ENCODE measurements at regions not wholly inside any gene's neighbourhood (a gene's known extent, or its start where the extent isn't known, plus 50 kb on each side); places are given as distances from the start of the nearest gene placed in this dataset.

DNA sequence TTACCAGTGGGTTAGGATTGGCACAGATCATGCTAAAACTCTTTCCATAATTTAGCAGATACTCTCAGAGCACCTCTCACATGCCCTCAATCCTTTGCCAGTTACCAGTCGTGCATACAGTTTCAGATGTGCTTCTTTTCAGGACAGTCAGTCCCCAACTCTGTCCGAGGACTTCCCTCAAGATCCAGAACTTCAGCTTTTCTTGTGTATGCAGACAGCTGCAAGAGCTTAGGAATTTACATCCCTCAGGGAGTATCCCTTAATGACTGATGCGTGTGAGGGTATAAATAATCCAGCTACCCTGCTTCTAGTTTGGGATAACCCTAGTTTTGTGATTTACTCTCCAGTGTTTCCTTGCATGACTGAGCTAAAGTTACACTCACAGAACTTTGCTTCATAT is 393.0 kb upstream of the PLXNA2 start:
- Histone ChIP-seq H3K27ac (ENCODE audit: low read depth, low read length) (no peak overlapping the region), H4K12ac (ENCODE audit: low read depth, low read length) (no peak overlapping the region), H3K4me1 (ENCODE audit: control insufficient read depth in 1 of 2, insufficient read depth in 2 of 2, low read length in 2 of 2) (no peaks in the 10 kb centered on the region), H3K23ac (ENCODE audit: low read length) (no peak overlapping the region), H3K4me3 (ENCODE audit: low read depth, low read length) (no peak overlapping the region), H3K4me2 (ENCODE audit: low read length) (no peak overlapping the region), H3K79me2 (ENCODE audit: control insufficient read depth, insufficient read depth, low read length, poor library complexity) (no peaks in the 10 kb centered on the region), H2BK5ac (ENCODE audit: low read depth, low read length, poor library complexity) (no peak overlapping the region), H4K91ac (ENCODE audit: low read depth, low read length) (no peak overlapping the region), H3K4ac (ENCODE audit: low read depth, low read length) (no peak overlapping the region), H3K9ac (ENCODE audit: low read length) (no peak overlapping the region), H3K14ac (ENCODE audit: low read length) (no peak overlapping the region), H3K79me1 (ENCODE audit: low read length) (no peaks in the 10 kb centered on the region), H2AFZ (ENCODE audit: insufficient read depth, low read length, poor library complexity) (no peak overlapping the region), H2AK5ac (ENCODE audit: low read length) (no peak overlapping the region), H3K36me3 (ENCODE audit: control insufficient read depth in 1 of 2, insufficient read depth in 2 of 2, low read length in 2 of 2) (no peaks in the 10 kb centered on the region), H2BK12ac (ENCODE audit: low read length) (no peak overlapping the region), H3K18ac (ENCODE audit: low read length) (no peak overlapping the region), H3K9me3 (ENCODE audit: insufficient read depth, low read depth, low read length) (no peaks in the 10 kb centered on the region), H2BK120ac (ENCODE audit: insufficient read depth, low read length, poor library complexity) (no peak overlapping the region), H3K27me3 (ENCODE audit: insufficient read depth, low read length) (no peaks in the 10 kb centered on the region), H4K8ac (ENCODE audit: low read depth, low read length) (no peak overlapping the region)
- WGBS (ENCODE audit: extremely low coverage, insufficient coverage, insufficient read length), result no CpG with 5 or more reads among the region's 3 CpGs
- no peak for DNase-seq

DNA sequence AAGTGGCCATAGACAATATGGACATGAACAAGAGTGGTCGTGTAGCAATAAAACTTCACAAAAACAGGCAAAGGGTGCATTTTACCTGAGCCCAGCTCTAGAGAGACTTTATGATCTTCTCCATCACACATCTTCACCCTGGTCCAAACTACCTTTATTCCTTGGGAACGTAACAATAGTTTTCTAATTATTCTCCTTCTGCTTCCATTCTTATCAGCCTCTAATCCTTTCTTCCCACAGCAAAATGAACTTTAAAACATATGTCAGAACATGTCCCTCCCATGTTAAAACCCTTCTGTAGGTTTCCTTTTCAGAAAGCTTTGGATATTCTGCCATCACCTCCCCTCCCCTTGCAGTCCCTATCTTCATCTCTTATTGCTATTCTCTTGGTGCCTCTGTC is 395.2 kb upstream of the PLXNA2 start:
- Histone ChIP-seq H4K12ac (ENCODE audit: low read depth, low read length) (no peak overlapping the region), H3K27me3 (ENCODE audit: insufficient read depth, low read length) (no peaks in the 10 kb centered on the region), H3K9ac (ENCODE audit: low read length) (no peak overlapping the region), H4K8ac (ENCODE audit: low read depth, low read length) (no peak overlapping the region), H2AFZ (ENCODE audit: insufficient read depth, low read length, poor library complexity) (no peak overlapping the region), H3K4me1 (ENCODE audit: control insufficient read depth in 1 of 2, insufficient read depth in 2 of 2, low read length in 2 of 2) (peaks cover 0 to 4% of the 10 kb centered on the region in 2 experiments), H3K36me3 (ENCODE audit: control insufficient read depth in 1 of 2, insufficient read depth in 2 of 2, low read length in 2 of 2) (no peaks in the 10 kb centered on the region), H3K79me1 (ENCODE audit: low read length) (no peaks in the 10 kb centered on the region), H3K27ac (ENCODE audit: low read depth, low read length) (no peak overlapping the region), H3K14ac (ENCODE audit: low read length) (no peak overlapping the region), H3K4me3 (ENCODE audit: low read depth, low read length) (no peak overlapping the region), H4K91ac (ENCODE audit: low read depth, low read length) (no peak overlapping the region), H3K18ac (ENCODE audit: low read length) (no peak overlapping the region), H2BK5ac (ENCODE audit: low read depth, low read length, poor library complexity) (no peak overlapping the region), H2BK120ac (ENCODE audit: insufficient read depth, low read length, poor library complexity) (no peak overlapping the region), H3K9me3 (ENCODE audit: insufficient read depth, low read depth, low read length) (no peaks in the 10 kb centered on the region), H3K23ac (ENCODE audit: low read length) (no peak overlapping the region), H2AK5ac (ENCODE audit: low read length) (no peak overlapping the region), H3K4ac (ENCODE audit: low read depth, low read length) (no peak overlapping the region), H3K4me2 (ENCODE audit: low read length) (no peak overlapping the region), H2BK12ac (ENCODE audit: low read length) (no peak overlapping the region), H3K79me2 (ENCODE audit: control insufficient read depth, insufficient read depth, low read length, poor library complexity) (no peaks in the 10 kb centered on the region)
- no CpG with 5 or more reads among the region's 2 CpGs for WGBS (ENCODE audit: extremely low coverage, insufficient coverage, insufficient read length)
- DNase-seq, result no peak

- Histone ChIP-seq H4K91ac (ENCODE audit: low read depth, low read length) (no peak overlapping the region), H4K12ac (ENCODE audit: low read depth, low read length) (no peak overlapping the region)
- no CpG with 5 or more reads among the region's 5 CpGs for WGBS (ENCODE audit: extremely low coverage, insufficient coverage, insufficient read length)
Observed at GRCh38 chr1:208640295-208640694, 396.1 kb upstream of the PLXNA2 start.

DNA sequence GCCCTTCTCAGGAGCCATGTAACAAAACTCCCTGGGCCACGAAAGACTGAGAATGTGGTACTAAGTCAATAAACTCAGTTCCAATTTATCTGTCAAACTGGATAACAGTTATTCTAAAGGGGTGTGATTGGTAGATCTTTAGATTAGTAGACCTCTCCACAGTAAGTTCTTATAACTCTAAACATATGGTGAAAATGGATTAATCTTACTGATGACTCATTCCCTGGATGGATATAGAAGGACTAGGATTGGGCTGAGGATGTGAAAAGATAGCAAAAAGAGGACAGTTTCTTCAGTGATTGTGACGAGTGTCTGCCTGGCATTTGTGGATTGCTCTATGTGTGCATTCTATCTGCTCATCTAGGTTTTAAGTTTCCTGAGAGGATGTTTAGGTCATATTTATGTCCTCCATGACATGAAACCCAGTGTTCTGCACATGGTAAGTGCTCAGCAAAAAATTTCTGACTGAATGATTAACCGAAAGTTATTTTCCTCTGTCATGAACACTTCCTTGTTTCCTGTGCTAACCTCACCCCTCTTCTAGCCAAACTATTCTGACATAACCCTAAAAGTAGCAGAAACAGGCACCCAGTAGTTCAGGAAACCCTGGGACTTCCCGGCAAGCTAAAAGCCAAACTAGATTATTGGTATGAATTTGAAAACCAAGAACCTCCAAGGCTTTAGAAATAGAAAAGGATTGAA is 397.5 kb upstream of the PLXNA2 start:
- H3K4me2 ChIP-seq (ENCODE audit: low read length), result no peak overlapping the region
- no peak overlapping the region for H2BK120ac ChIP-seq (ENCODE audit: insufficient read depth, low read length, poor library complexity)
- H2AFZ ChIP-seq (ENCODE audit: insufficient read depth, low read length, poor library complexity), result no peak overlapping the region
- no peaks in the 10 kb centered on the region for H3K79me1 ChIP-seq (ENCODE audit: low read length)
- no peaks in the 10 kb centered on the region for H3K27me3 ChIP-seq (ENCODE audit: insufficient read depth, low read length)
- H4K12ac ChIP-seq (ENCODE audit: low read depth, low read length), result no peak overlapping the region
- no peak overlapping the region for H3K4me3 ChIP-seq (ENCODE audit: low read depth, low read length)
- no peaks in the 10 kb centered on the region for H3K36me3 ChIP-seq (ENCODE audit: control insufficient read depth in 1 of 2, insufficient read depth in 2 of 2, low read length in 2 of 2)
- H4K8ac ChIP-seq (ENCODE audit: low read depth, low read length), result no peak overlapping the region
- H3K14ac ChIP-seq (ENCODE audit: low read length), result no peak overlapping the region
- H3K9ac ChIP-seq (ENCODE audit: low read length), result no peak overlapping the region
- H3K23ac ChIP-seq (ENCODE audit: low read length), result no peak overlapping the region
- no peak overlapping the region for H3K27ac ChIP-seq (ENCODE audit: low read depth, low read length)
- H4K91ac ChIP-seq (ENCODE audit: low read depth, low read length), result no peak overlapping the region
- no peak overlapping the region for H3K18ac ChIP-seq (ENCODE audit: low read length)
- H3K4me1 ChIP-seq (ENCODE audit: control insufficient read depth in 1 of 2, insufficient read depth in 2 of 2, low read length in 2 of 2), result peaks cover 0 to 4% of the 10 kb centered on the region in 2 experiments
- no peak overlapping the region for H3K4ac ChIP-seq (ENCODE audit: low read depth, low read length)
- no peaks in the 10 kb centered on the region for H3K79me2 ChIP-seq (ENCODE audit: control insufficient read depth, insufficient read depth, low read length, poor library complexity)
- H2BK5ac ChIP-seq (ENCODE audit: low read depth, low read length, poor library complexity), result no peak overlapping the region
- no peak overlapping the region for H2BK12ac ChIP-seq (ENCODE audit: low read length)
- no peak overlapping the region for H2AK5ac ChIP-seq (ENCODE audit: low read length)
- WGBS (ENCODE audit: extremely low coverage, insufficient coverage, insufficient read length), result no CpG with 5 or more reads among the region's 4 CpGs
- DNase-seq, result no peak
- H3K9me3 ChIP-seq (ENCODE audit: insufficient read depth, low read depth, low read length), result no peaks in the 10 kb centered on the region

More at GRCh38 chr1:208640295-208640694, 396.1 kb upstream of the PLXNA2 start:
- H3K23ac ChIP-seq (ENCODE audit: low read length), result no peak overlapping the region
- H3K79me2 ChIP-seq (ENCODE audit: control insufficient read depth, insufficient read depth, low read length, poor library complexity), result no peaks in the 10 kb centered on the region
- no peak overlapping the region for H3K4me2 ChIP-seq (ENCODE audit: low read length)
- H2BK5ac ChIP-seq (ENCODE audit: low read depth, low read length, poor library complexity), result no peak overlapping the region
- no peak overlapping the region for H2AK5ac ChIP-seq (ENCODE audit: low read length)
- no peak overlapping the region for H3K18ac ChIP-seq (ENCODE audit: low read length)
- H3K79me1 ChIP-seq (ENCODE audit: low read length), result no peaks in the 10 kb centered on the region
- peaks cover 0 to 4% of the 10 kb centered on the region in 2 experiments for H3K4me1 ChIP-seq (ENCODE audit: control insufficient read depth in 1 of 2, insufficient read depth in 2 of 2, low read length in 2 of 2)
- no peak overlapping the region for H3K4me3 ChIP-seq (ENCODE audit: low read depth, low read length)
- H3K9me3 ChIP-seq (ENCODE audit: insufficient read depth, low read depth, low read length), result no peaks in the 10 kb centered on the region
- H3K27me3 ChIP-seq (ENCODE audit: insufficient read depth, low read length), result no peaks in the 10 kb centered on the region
- H2BK12ac ChIP-seq (ENCODE audit: low read length), result no peak overlapping the region
- no peak overlapping the region for H2AFZ ChIP-seq (ENCODE audit: insufficient read depth, low read length, poor library complexity)
- H3K27ac ChIP-seq (ENCODE audit: low read depth, low read length), result no peak overlapping the region
- H3K36me3 ChIP-seq (ENCODE audit: control insufficient read depth in 1 of 2, insufficient read depth in 2 of 2, low read length in 2 of 2), result no peaks in the 10 kb centered on the region
- DNase-seq, result no peak
- H2BK120ac ChIP-seq (ENCODE audit: insufficient read depth, low read length, poor library complexity), result no peak overlapping the region
- no peak overlapping the region for H3K9ac ChIP-seq (ENCODE audit: low read length)
- H3K14ac ChIP-seq (ENCODE audit: low read length), result no peak overlapping the region
- no peak overlapping the region for H4K8ac ChIP-seq (ENCODE audit: low read depth, low read length)
- no peak overlapping the region for H3K4ac ChIP-seq (ENCODE audit: low read depth, low read length)
